ENCODE measurements at regions not wholly inside any gene's neighbourhood (a gene's known extent, or its start where the extent isn't known, plus 50 kb on each side); places are given as distances from the start of the nearest gene placed in this dataset.

- DNase-seq (ENCODE audit: low spot score), result no peak
- H3K4me1 ChIP-seq (ENCODE audit: control insufficient read depth in 4 of 4, insufficient read depth in 4 of 4, low read length in 3 of 4), result no peaks in the 10 kb centered on the region
- 64% methylated on average over 2 of the region's 2 CpGs for WGBS
- H3K9ac ChIP-seq (ENCODE audit: low read depth in 1 of 2, low read length in 2 of 2), result no peak overlapping the region
- no peak for TF ChIP-seq GABPA (IDR thresholded peaks at IDR 0.05 in 1 of 2, conservative IDR thresholded peaks at IDR 0.05 in 1 of 2)
- no peak for TF ChIP-seq HNF4A (conservative IDR thresholded peaks at IDR 0.05)
- TF ChIP-seq, protein P1, sequence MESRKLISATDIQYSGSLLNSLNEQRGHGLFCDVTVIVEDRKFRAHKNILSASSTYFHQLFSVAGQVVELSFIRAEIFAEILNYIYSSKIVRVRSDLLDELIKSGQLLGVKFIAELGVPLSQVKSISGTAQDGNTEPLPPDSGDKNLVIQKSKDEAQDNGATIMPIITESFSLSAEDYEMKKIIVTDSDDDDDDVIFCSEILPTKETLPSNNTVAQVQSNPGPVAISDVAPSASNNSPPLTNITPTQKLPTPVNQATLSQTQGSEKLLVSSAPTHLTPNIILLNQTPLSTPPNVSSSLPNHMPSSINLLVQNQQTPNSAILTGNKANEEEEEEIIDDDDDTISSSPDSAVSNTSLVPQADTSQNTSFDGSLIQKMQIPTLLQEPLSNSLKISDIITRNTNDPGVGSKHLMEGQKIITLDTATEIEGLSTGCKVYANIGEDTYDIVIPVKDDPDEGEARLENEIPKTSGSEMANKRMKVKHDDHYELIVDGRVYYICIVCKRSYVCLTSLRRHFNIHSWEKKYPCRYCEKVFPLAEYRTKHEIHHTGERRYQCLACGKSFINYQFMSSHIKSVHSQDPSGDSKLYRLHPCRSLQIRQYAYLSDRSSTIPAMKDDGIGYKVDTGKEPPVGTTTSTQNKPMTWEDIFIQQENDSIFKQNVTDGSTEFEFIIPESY (IDR thresholded peaks at IDR 0.05), result no peak
- TF ChIP-seq HNF4G (IDR thresholded peaks at IDR 0.05), result no peak
- no peak for TF ChIP-seq JUND (IDR thresholded peaks at IDR 0.05)
- H3K4me3 ChIP-seq (ENCODE audit: low read depth in 1 of 3, low read length in 3 of 3), result no peak overlapping the region
- no peaks in the 10 kb centered on the region for H3K9me3 ChIP-seq (ENCODE audit: control insufficient read depth in 4 of 4, low read length in 3 of 4)
- no peaks in the 10 kb centered on the region for H3K27me3 ChIP-seq (ENCODE audit: control insufficient read depth in 4 of 4, insufficient read depth in 4 of 4, low read length in 3 of 4)
- no peak overlapping the region for H3K27ac ChIP-seq (ENCODE audit: low read depth in 1 of 2, low read length in 2 of 2)
- H3K36me3 ChIP-seq (ENCODE audit: control insufficient read depth in 4 of 4, insufficient read depth in 3 of 4, low read depth in 1 of 4, low read length in 3 of 4), result no peaks in the 10 kb centered on the region
Observed at GRCh38 chr4:83686166-83686565, 150.3 kb downstream of the GPAT3 start.

GRCh38 chr4:83679692-83680091 lies 143.8 kb downstream of the GPAT3 start:
- no peaks in the 10 kb centered on the region for H3K9me3 ChIP-seq (ENCODE audit: control insufficient read depth in 4 of 4, low read length in 3 of 4)
- no peak overlapping the region for H3K4me3 ChIP-seq (ENCODE audit: low read depth in 1 of 3, low read length in 3 of 3)
- H3K4me1 ChIP-seq (ENCODE audit: control insufficient read depth in 4 of 4, insufficient read depth in 4 of 4, low read length in 3 of 4), result no peaks in the 10 kb centered on the region
- TF ChIP-seq HNF4A (conservative IDR thresholded peaks at IDR 0.05), result no peak
- TF ChIP-seq GABPA (IDR thresholded peaks at IDR 0.05 in 1 of 2, conservative IDR thresholded peaks at IDR 0.05 in 1 of 2), result no peak
- no peak for TF ChIP-seq JUND (IDR thresholded peaks at IDR 0.05)
- TF ChIP-seq HNF4G (IDR thresholded peaks at IDR 0.05), result no peak
- no peak for TF ChIP-seq TAF1 (conservative IDR thresholded peaks at IDR 0.05)
- TF ChIP-seq EGR1 (IDR thresholded peaks at IDR 0.05; ENCODE audit: low read depth in 2 of 2), result no peak
- TF ChIP-seq, protein P1 (IDR thresholded peaks at IDR 0.05), result no peak
- TF ChIP-seq SP1 (IDR thresholded peaks at IDR 0.05), result no peak
- TF ChIP-seq, protein P2, sequence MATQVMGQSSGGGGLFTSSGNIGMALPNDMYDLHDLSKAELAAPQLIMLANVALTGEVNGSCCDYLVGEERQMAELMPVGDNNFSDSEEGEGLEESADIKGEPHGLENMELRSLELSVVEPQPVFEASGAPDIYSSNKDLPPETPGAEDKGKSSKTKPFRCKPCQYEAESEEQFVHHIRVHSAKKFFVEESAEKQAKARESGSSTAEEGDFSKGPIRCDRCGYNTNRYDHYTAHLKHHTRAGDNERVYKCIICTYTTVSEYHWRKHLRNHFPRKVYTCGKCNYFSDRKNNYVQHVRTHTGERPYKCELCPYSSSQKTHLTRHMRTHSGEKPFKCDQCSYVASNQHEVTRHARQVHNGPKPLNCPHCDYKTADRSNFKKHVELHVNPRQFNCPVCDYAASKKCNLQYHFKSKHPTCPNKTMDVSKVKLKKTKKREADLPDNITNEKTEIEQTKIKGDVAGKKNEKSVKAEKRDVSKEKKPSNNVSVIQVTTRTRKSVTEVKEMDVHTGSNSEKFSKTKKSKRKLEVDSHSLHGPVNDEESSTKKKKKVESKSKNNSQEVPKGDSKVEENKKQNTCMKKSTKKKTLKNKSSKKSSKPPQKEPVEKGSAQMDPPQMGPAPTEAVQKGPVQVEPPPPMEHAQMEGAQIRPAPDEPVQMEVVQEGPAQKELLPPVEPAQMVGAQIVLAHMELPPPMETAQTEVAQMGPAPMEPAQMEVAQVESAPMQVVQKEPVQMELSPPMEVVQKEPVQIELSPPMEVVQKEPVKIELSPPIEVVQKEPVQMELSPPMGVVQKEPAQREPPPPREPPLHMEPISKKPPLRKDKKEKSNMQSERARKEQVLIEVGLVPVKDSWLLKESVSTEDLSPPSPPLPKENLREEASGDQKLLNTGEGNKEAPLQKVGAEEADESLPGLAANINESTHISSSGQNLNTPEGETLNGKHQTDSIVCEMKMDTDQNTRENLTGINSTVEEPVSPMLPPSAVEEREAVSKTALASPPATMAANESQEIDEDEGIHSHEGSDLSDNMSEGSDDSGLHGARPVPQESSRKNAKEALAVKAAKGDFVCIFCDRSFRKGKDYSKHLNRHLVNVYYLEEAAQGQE (IDR thresholded peaks at IDR 0.05), result no peak
- TF ChIP-seq YY1 (IDR thresholded peaks at IDR 0.05), result no peak
- no peaks in the 10 kb centered on the region for H3K36me3 ChIP-seq (ENCODE audit: control insufficient read depth in 4 of 4, insufficient read depth in 3 of 4, low read depth in 1 of 4, low read length in 3 of 4)
- no peak overlapping the region for H3K9ac ChIP-seq (ENCODE audit: low read depth in 1 of 2, low read length in 2 of 2)
- WGBS, result 54% methylated on average over 1 of the region's 1 CpG
- no peak overlapping the region for H3K27ac ChIP-seq (ENCODE audit: low read depth in 1 of 2, low read length in 2 of 2)
- DNase-seq (ENCODE audit: low spot score), result no peak
- no peaks in the 10 kb centered on the region for H3K27me3 ChIP-seq (ENCODE audit: control insufficient read depth in 4 of 4, insufficient read depth in 4 of 4, low read length in 3 of 4)
